CD4-positive, alpha-beta memory T cell (primary cell): ENCODE measurements at regions not wholly inside any gene's neighbourhood (a gene's known extent, or its start where the extent isn't known, plus 50 kb on each side); places are given as distances from the start of the nearest gene placed in this dataset.

ENCODE experiments used
- CTCF ChIA-PET: fragments of 350-600 bp; sonication (Branson Sonifier 250); formaldehyde crosslinking; loops from one replicate; lab custom pipeline; 2021; ENCODE audit warnings: inconsistent platforms; ENCODE audit not compliant: partially characterized antibody; lab: Charles Lee
- POLR2A ChIA-PET: fragments of 350-600 bp; sonication (Branson Sonifier 250); formaldehyde crosslinking; loops from one replicate; lab custom pipeline; 2021; ENCODE audit not compliant: partially characterized antibody; lab: Charles Lee
- DNase-seq, 5 donors: peaks; one replicate each; pipeline versions ENCODE4 v3.0.0 to v3.0.0-alpha.2; 2020 to 2022; ENCODE audit warnings: mixed read lengths in 1 of 5
- H3K27ac ChIP-seq: one replicate; pipeline ENCODE4 v1.7.0; 2013; ENCODE audit warnings: low read depth, low read length
- H3K27me3 ChIP-seq: 2 replicates; pipeline ENCODE4 v1.7.0; 2013; ENCODE audit warnings: mild to moderate bottlenecking, low read length, moderate library complexity; ENCODE audit not compliant: insufficient read depth
- H3K36me3 ChIP-seq: 2 replicates; pipeline ENCODE4 v1.7.0; 2013; ENCODE audit warnings: mild to moderate bottlenecking, low read length, moderate library complexity; ENCODE audit not compliant: insufficient read depth
- H3K4me1 ChIP-seq: 2 replicates; pipeline ENCODE4 v1.7.0; 2013; ENCODE audit warnings: mild to moderate bottlenecking, low read length, moderate library complexity; ENCODE audit not compliant: insufficient read depth
- H3K4me3 ChIP-seq, 2 donors: one replicate each; pipeline ENCODE4 v1.7.0; 2013; ENCODE audit warnings: low read length in 2 of 2, mild to moderate bottlenecking in 1 of 2
- H3K9me3 ChIP-seq, 2 donors: one replicate each; pipeline ENCODE4 v1.7.0; 2013; ENCODE audit warnings: low read length in 2 of 2, control low read depth in 1 of 2; ENCODE audit not compliant: control insufficient read depth in 1 of 2
- H3K27ac Mint-ChIP-seq, 7 donors: one replicate each; pipeline ENCODE4 v1.8.0; 2020 to 2021; ENCODE audit warnings: mixed read lengths in 7 of 7, mild to moderate bottlenecking in 6 of 7, inconsistent platforms in 3 of 7, moderate library complexity in 3 of 7
- H3K27me3 Mint-ChIP-seq, 2 donors: one replicate each; pipeline ENCODE4 v1.8.0; 2020 to 2021; ENCODE audit warnings: mixed read lengths in 2 of 2
- H3K36me3 Mint-ChIP-seq, 2 donors: one replicate each; pipeline ENCODE4 v1.8.0; 2020 to 2021; ENCODE audit warnings: mixed read lengths in 2 of 2, inconsistent platforms in 1 of 2, mild to moderate bottlenecking in 1 of 2
- H3K4me1 Mint-ChIP-seq, 4 donors: one replicate each; pipeline ENCODE4 v1.8.0; 2020 to 2021; ENCODE audit warnings: mixed read lengths in 4 of 4, mild to moderate bottlenecking in 1 of 4
- H3K4me3 Mint-ChIP-seq, 8 donors: one replicate each; pipeline ENCODE4 v1.8.0; 2020 to 2021; ENCODE audit warnings: mixed read lengths in 8 of 8, mild to moderate bottlenecking in 7 of 8, moderate library complexity in 6 of 8, inconsistent platforms in 3 of 8
- H3K9me3 Mint-ChIP-seq, 8 donors: one replicate each; pipeline ENCODE4 v1.8.0; 2020 to 2021; ENCODE audit warnings: mixed read lengths in 8 of 8, mild to moderate bottlenecking in 5 of 8, inconsistent platforms in 3 of 8, moderate library complexity in 1 of 8
- intact Hi-C: fragments of 100-400 bp; cut with micrococcal nuclease; formaldehyde crosslinking; loops from one replicate; pipeline ENCODE4 v1.15.1; 2023

- peak in 1 of 5 donors; percentile 31 for DNase-seq
- no peak overlapping the region for H3K4me3 Mint-ChIP-seq
- H3K4me1 Mint-ChIP-seq = peaks cover 19 to 25% (median 23%) of the 10 kb centered on the region in 4 donors
- Histone ChIP-seq H3K36me3 (no peaks in the 10 kb centered on the region), H3K27me3 (no peaks in the 10 kb centered on the region), H3K27ac (no peak overlapping the region), H3K4me1 (peaks cover 20% of the 10 kb centered on the region), H3K9me3 (no peaks in the 10 kb centered on the region), H3K4me3 (no peak overlapping the region)
- no peaks in the 10 kb centered on the region for H3K27me3 Mint-ChIP-seq
- H3K9me3 Mint-ChIP-seq = no peaks in the 10 kb centered on the region
- H3K27ac Mint-ChIP-seq = peak overlapping the region in 2 of 7 donors; percentile 18 to 31
- peaks cover 6 to 13% of the 10 kb centered on the region in 2 donors for H3K36me3 Mint-ChIP-seq
- intact Hi-C loops = no loop called here
- ChIA-PET CTCF (interaction anchor here (0.6 to 1.4 kb wide), 2 partner anchors 55 to 344 kb away, joined by 3 to 5 read pairs; no protein-coding TSS in a partner anchor), POLR2A (interaction anchor here (1.0 to 1.5 kb wide), 5 partner anchors 35 to 150 kb away, joined by 3 read pairs; no protein-coding TSS in a partner anchor)
These were observed 109.1 kb downstream of the VCPKMT start for GRCh38 chr14:50007123-50007903.

- POLR2A ChIA-PET = interaction anchor here (1.1 to 1.5 kb wide), 2 partner anchors 8 to 53 kb away, joined by 3 to 4 read pairs; no protein-coding TSS in a partner anchor
- no peaks in the 10 kb centered on the region for H3K36me3 ChIP-seq
These were observed 107.8 kb downstream of the VCPKMT start for GRCh38 chr14:50008562-50008961.

DNA sequence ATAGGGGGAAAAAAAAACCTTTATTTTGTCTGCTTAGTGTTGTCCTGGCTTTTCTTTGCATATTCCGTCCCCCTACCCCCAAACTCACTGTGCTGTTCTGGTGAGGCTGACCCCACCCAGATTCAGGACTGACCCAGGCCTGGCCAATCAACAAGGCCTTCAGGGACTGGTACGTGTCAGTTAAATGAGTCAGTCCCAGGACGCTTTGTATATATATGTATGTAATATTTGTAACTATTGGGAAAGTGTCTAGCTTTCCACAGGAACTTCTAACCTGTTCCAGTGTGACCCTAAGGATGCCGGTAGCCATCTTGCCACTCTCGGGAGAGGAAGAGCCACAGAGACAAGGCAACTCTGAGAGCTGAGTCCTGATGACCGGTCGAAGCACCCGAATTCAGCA lies 107.4 kb downstream of the VCPKMT start:
- Mint-ChIP-seq H3K9me3 (no peaks in the 10 kb centered on the region), H3K4me3 (no peak overlapping the region), H3K4me1 (peaks cover 14 to 19% (median 15%) of the 10 kb centered on the region in 4 donors), H3K36me3 (peaks cover 4 to 13% of the 10 kb centered on the region in 2 donors), H3K27ac (peak overlapping the region in 2 of 7 donors; percentile 52 to 81), H3K27me3 (no peaks in the 10 kb centered on the region)
- Histone ChIP-seq H3K4me3 (no peak overlapping the region), H3K4me1 (peaks cover 3% of the 10 kb centered on the region), H3K27ac (no peak overlapping the region), H3K27me3 (no peaks in the 10 kb centered on the region), H3K36me3 (no peaks in the 10 kb centered on the region), H3K9me3 (no peaks in the 10 kb centered on the region)
- intact Hi-C loops = no loop called here
- no peak for DNase-seq
- ChIA-PET CTCF (interaction anchor here (0.8 to 1.6 kb wide), 4 partner anchors 76 to 147 kb away, joined by 3 to 7 read pairs (median 4); no protein-coding TSS in a partner anchor), POLR2A (interaction anchor here (1.5 kb wide), 2 partner anchors 9 to 147 kb away, joined by 3 to 4 read pairs; no protein-coding TSS in a partner anchor)

More at GRCh38 chr14:50008562-50008961, 107.8 kb downstream of the VCPKMT start:
- Mint-ChIP-seq H3K36me3 (peaks cover 4 to 13% of the 10 kb centered on the region in 2 donors), H3K4me1 (peaks cover 14 to 22% (median 17%) of the 10 kb centered on the region in 4 donors), H3K27me3 (no peaks in the 10 kb centered on the region), H3K4me3 (no peak overlapping the region), H3K27ac (peak overlapping the region in 1 of 7 donors; percentile 19), H3K9me3 (no peaks in the 10 kb centered on the region)
- no peak for DNase-seq
- Histone ChIP-seq H3K4me1 (peaks cover 7% of the 10 kb centered on the region), H3K27me3 (no peaks in the 10 kb centered on the region), H3K27ac (no peak overlapping the region), H3K4me3 (no peak overlapping the region), H3K9me3 (no peaks in the 10 kb centered on the region)
- intact Hi-C loops = no loop called here
- CTCF ChIA-PET = interaction anchor here (0.8 to 1.6 kb wide), 2 partner anchors 143 to 156 kb away, joined by 3 read pairs; partner anchors contain the start of gene NEMF

GRCh38 chr14:50010752-50011151 lies 105.6 kb downstream of the VCPKMT start:
- no peaks in the 10 kb centered on the region for H3K27me3 ChIP-seq
- POLR2A ChIA-PET = interaction anchor here (0.8 to 1.5 kb wide), 4 partner anchors 9 to 149 kb away, joined by 3 to 7 read pairs (median 4); no protein-coding TSS in a partner anchor
- CTCF ChIA-PET = interaction anchor here (0.9 to 1.0 kb wide), 2 partner anchors 51 to 145 kb away, joined by 3 read pairs; no protein-coding TSS in a partner anchor

GRCh38 chr14:50011242-50011641 lies 105.1 kb downstream of the VCPKMT start:
- Histone ChIP-seq H3K27ac (no peak overlapping the region), H3K9me3 (no peaks in the 10 kb centered on the region), H3K4me1 (no peaks in the 10 kb centered on the region), H3K4me3 (no peak overlapping the region), H3K27me3 (no peaks in the 10 kb centered on the region), H3K36me3 (no peaks in the 10 kb centered on the region)
- intact Hi-C loops = no loop called here
- Mint-ChIP-seq H3K27me3 (no peaks in the 10 kb centered on the region), H3K36me3 (peaks cover 4 to 13% of the 10 kb centered on the region in 2 donors), H3K4me3 (no peak overlapping the region), H3K4me1 (peaks cover 6 to 18% (median 11%) of the 10 kb centered on the region in 4 donors), H3K9me3 (no peaks in the 10 kb centered on the region), H3K27ac (no peak overlapping the region)
- DNase-seq = no peak
- ChIA-PET CTCF (interaction anchor here (0.9 to 1.0 kb wide), 2 partner anchors 51 to 146 kb away, joined by 3 read pairs; no protein-coding TSS in a partner anchor), POLR2A (interaction anchor here (0.8 to 1.4 kb wide), 2 partner anchors 9 to 51 kb away, joined by 3 to 7 read pairs; no protein-coding TSS in a partner anchor)

More at GRCh38 chr14:50010752-50011151, 105.6 kb downstream of the VCPKMT start:
- Mint-ChIP-seq H3K27ac (peak overlapping the region in 1 of 7 donors; percentile 25), H3K36me3 (peaks cover 4 to 13% of the 10 kb centered on the region in 2 donors), H3K4me3 (no peak overlapping the region), H3K4me1 (peaks cover 6 to 16% (median 10%) of the 10 kb centered on the region in 4 donors), H3K9me3 (no peaks in the 10 kb centered on the region), H3K27me3 (no peaks in the 10 kb centered on the region)
- Histone ChIP-seq H3K4me1 (no peaks in the 10 kb centered on the region), H3K4me3 (no peak overlapping the region), H3K27ac (no peak overlapping the region), H3K36me3 (no peaks in the 10 kb centered on the region), H3K9me3 (no peaks in the 10 kb centered on the region)
- intact Hi-C loops = no loop called here
- no peak for DNase-seq

GRCh38 chr14:50012644-50013043 lies 103.7 kb downstream of the VCPKMT start:
- Histone ChIP-seq H3K27me3 (no peaks in the 10 kb centered on the region), H3K9me3 (no peaks in the 10 kb centered on the region), H3K4me3 (no peak overlapping the region), H3K27ac (no peak overlapping the region), H3K36me3 (no peaks in the 10 kb centered on the region), H3K4me1 (no peaks in the 10 kb centered on the region)
- Mint-ChIP-seq H3K27ac (peak overlapping the region in 2 of 7 donors; percentile 19 to 66), H3K4me3 (no peak overlapping the region), H3K4me1 (peaks cover 6 to 18% (median 11%) of the 10 kb centered on the region in 4 donors), H3K9me3 (no peaks in the 10 kb centered on the region), H3K27me3 (no peaks in the 10 kb centered on the region), H3K36me3 (peaks cover 4 to 13% of the 10 kb centered on the region in 2 donors)
- CTCF ChIA-PET = interaction anchor here (0.9 to 1.4 kb wide), 3 partner anchors 26 to 152 kb away, joined by 4 to 5 read pairs (median 4); no protein-coding TSS in a partner anchor
- intact Hi-C loops = no loop called here
- POLR2A ChIA-PET = interaction anchor here (0.8 to 1.7 kb wide), 4 partner anchors 10 to 40 kb away, joined by 3 to 6 read pairs (median 4); no protein-coding TSS in a partner anchor
- no peak for DNase-seq
